ENCODE measurements at regions not wholly inside any gene's neighbourhood (a gene's known extent, or its start where the extent isn't known, plus 50 kb on each side); places are given as distances from the start of the nearest gene placed in this dataset.
A peak's percentile ranks its signal among the peaks of the same experiment; 100 is the strongest.

GRCh38 chr22:22744412-22745224, 100.2 kb downstream of the GGTLC2 start:
- no peaks in the 10 kb centered on the region for H3K4me1 ChIP-seq
- no peak overlapping the region for H3K4me3 ChIP-seq
- H3K27me3 ChIP-seq: no peaks in the 10 kb centered on the region
- TF ChIP-seq POLR2A (IDR thresholded peaks at IDR 0.05): no peak
- no peak for TF ChIP-seq CTCF (IDR thresholded peaks at IDR 0.05)
- peak in 1 of 3 donors; percentile 39 for DNase-seq
- H3K27ac ChIP-seq: no peak overlapping the region
- no peaks in the 10 kb centered on the region for H3K36me3 ChIP-seq
- no peaks in the 10 kb centered on the region for H3K9me3 ChIP-seq

- Histone ChIP-seq H3K36me3 (no peaks in the 10 kb centered on the region), H3K4me1 (no peaks in the 10 kb centered on the region), H3K27ac (peak overlapping the region in 1 of 4 donors; percentile 46), H3K27me3 (no peaks in the 10 kb centered on the region), H3K9me3 (no peaks in the 10 kb centered on the region), H3K4me3 (no peak overlapping the region)
- DNase-seq: peak; percentile 58 to 82 (median 67)
- TF ChIP-seq POLR2A (IDR thresholded peaks at IDR 0.05) (no peak), CTCF (IDR thresholded peaks at IDR 0.05) (peak; percentile 48 to 70 (median 61))
Measured at GRCh38 chr22:22745225-22746060, 101.0 kb downstream of the GGTLC2 start.

- Histone ChIP-seq H3K4me3 (no peak overlapping the region), H3K36me3 (no peaks in the 10 kb centered on the region), H3K27me3 (no peaks in the 10 kb centered on the region), H3K4me1 (no peaks in the 10 kb centered on the region), H3K9me3 (no peaks in the 10 kb centered on the region), H3K27ac (peak overlapping the region in 1 of 4 donors; percentile 49)
- TF ChIP-seq POLR2A (IDR thresholded peaks at IDR 0.05) (no peak), CTCF (IDR thresholded peaks at IDR 0.05) (no peak)
- no peak for DNase-seq
Measured at GRCh38 chr22:22746061-22746962, 101.9 kb downstream of the GGTLC2 start.

GRCh38 chr22:22746963-22747933, 102.8 kb downstream of the GGTLC2 start:
- Histone ChIP-seq H3K36me3 (no peaks in the 10 kb centered on the region), H3K27me3 (no peaks in the 10 kb centered on the region), H3K9me3 (no peaks in the 10 kb centered on the region), H3K27ac (peak overlapping the region in 1 of 4 donors; percentile 49), H3K4me1 (no peaks in the 10 kb centered on the region), H3K4me3 (no peak overlapping the region)
- no peak for TF ChIP-seq POLR2A (IDR thresholded peaks at IDR 0.05)
- no peak for TF ChIP-seq CTCF (IDR thresholded peaks at IDR 0.05)
- peak in 1 of 3 donors; percentile 35 for DNase-seq

All from Peyer's patch (tissue), 4 donors.